ENCODE measurements at regions not wholly inside any gene's neighbourhood (a gene's known extent, or its start where the extent isn't known, plus 50 kb on each side); places are given as distances from the start of the nearest gene placed in this dataset.

DNA sequence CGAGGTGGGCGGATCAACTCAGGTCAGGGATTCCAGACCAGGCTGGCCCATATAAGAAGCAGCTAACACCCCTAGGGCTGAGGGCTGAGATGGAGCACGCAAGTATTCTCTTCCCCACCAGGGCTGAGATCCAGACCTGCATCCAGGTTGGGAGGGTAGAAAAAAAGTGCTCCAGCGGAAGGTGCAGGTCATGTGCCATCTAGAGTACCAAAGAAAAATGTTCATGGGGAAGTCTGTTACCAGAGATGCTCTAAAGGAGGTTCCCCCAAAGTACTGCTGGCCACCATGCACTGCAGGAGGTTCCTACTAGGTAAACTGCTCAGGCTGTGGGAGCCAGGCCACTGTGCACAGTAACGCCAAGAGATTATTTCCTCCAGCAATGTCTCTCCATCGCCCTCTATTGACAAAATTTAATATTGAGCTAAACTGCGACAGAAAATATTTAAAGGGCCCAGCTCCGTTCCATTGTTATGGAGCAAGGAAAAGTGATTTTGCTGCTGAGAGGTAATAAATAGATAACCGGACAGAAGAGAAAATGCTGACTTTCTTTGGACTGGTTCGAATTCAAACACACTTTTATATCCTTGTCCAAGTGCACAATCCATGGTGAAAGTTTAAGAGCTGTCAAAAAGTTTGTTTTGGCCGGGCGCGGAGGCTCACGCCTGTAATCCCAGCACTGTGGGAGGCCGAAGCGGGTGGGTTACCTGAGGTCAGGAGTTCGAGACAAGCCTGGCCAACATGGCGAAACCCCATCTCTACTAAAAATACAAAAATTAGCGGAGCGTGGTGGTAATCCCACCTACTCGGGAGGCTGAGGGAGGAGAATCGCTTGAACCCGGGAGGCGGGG, 159.9 kb downstream of the OR2B2 start:
- ChIA-PET CTCF (ENCODE audit: low intra/inter-chr PET ratio, low total read pairs) (interaction anchor here (1.1 to 1.7 kb wide), 6 partner anchors 143 to 590 kb away, joined by 3 to 6 read pairs (median 4); no protein-coding TSS in a partner anchor), POLR2A (interaction anchor here (0.6 to 1.2 kb wide), 7 partner anchors 9 to 1760 kb away, joined by 3 to 12 read pairs (median 4); partner anchors contain the start of gene ZNF184)
- peak overlapping the region; percentile 78 to 88 (median 83) for H3K4me3 ChIP-seq (replicated peaks in 1 of 3; ENCODE audit: insufficient read depth in 1 of 3, low read depth in 2 of 3, low read length in 3 of 3)
- peak overlapping the region; percentile 68 for H3K9ac ChIP-seq (ENCODE audit: insufficient read depth, low read depth, low read length)
- 1% methylated on average over 24 of the region's 24 CpGs for WGBS (ENCODE audit: low lambda C conversion rate)
- in situ Hi-C loops (cut with HindIII; ENCODE audit: extremely low pct_ligation_motif_present, low pct_unique_long_range_greater_than_20kb), result loop anchor here (5.0 kb wide), 1 partner anchor 235 kb away; no protein-coding TSS in a partner anchor
- no peaks in the 10 kb centered on the region for H3K79me2 ChIP-seq (ENCODE audit: insufficient read depth, low read length)
- no peaks in the 10 kb centered on the region for H4K20me1 ChIP-seq (ENCODE audit: insufficient read depth, low read length)
- no peaks in the 10 kb centered on the region for H3K9me3 ChIP-seq (ENCODE audit: low read length)
- H3K36me3 ChIP-seq (replicated peaks in 1 of 2; ENCODE audit: control insufficient read depth in 1 of 2, insufficient read depth in 2 of 2, low read length in 2 of 2), result no peaks in the 10 kb centered on the region
- FAIRE-seq (peak; percentile 86), DNase-seq (ENCODE audit: low spot score) (peak; percentile 89), ATAC-seq (peak; percentile 88)
- H2AFZ ChIP-seq (ENCODE audit: low read length), result peak overlapping the region; percentile 95
- TSS peak; percentile 86 for BruUV-seq (replicated peaks)
- H3K27me3 ChIP-seq (ENCODE audit: control insufficient read depth in 1 of 2, insufficient read depth in 2 of 2, low read length in 2 of 2), result peaks cover 0 to 3% of the 10 kb centered on the region in 2 experiments; a peak in 1 of 5 replicates
- intact Hi-C loops (cut with micrococcal nuclease; ENCODE audit: unreplicated experiment), result loop anchor here (1.0 to 5.0 kb wide), 6 partner anchors 143 to 564 kb away; partner anchors contain the start of gene POM121L2
- peak overlapping the region; percentile 60 for H3K27ac ChIP-seq (ENCODE audit: extremely low read length, insufficient read depth, low read length)
- H3K4me2 ChIP-seq (ENCODE audit: low read depth, low read length), result peak overlapping the region; percentile 93
- H3K4me1 ChIP-seq (ENCODE audit: insufficient read depth, low read length), result peaks cover 21% of the 10 kb centered on the region
- peak; percentile 61 for TF ChIP-seq FOXK1 (CRISPR knock-in tag; IDR thresholded peaks at IDR 0.05; ENCODE audit: borderline replicate concordance, low read depth)
- TF ChIP-seq ZNF549 (CRISPR knock-in tag; IDR thresholded peaks at IDR 0.05), result 0 out of 2 replicates have a peak, but pooled peaks have one; percentile 61
- TF ChIP-seq ZNF792 (CRISPR knock-in tag; IDR thresholded peaks at IDR 0.05), result peak; percentile 32; the same call in 1 of the 2 replicates
- TF ChIP-seq, protein P1, sequence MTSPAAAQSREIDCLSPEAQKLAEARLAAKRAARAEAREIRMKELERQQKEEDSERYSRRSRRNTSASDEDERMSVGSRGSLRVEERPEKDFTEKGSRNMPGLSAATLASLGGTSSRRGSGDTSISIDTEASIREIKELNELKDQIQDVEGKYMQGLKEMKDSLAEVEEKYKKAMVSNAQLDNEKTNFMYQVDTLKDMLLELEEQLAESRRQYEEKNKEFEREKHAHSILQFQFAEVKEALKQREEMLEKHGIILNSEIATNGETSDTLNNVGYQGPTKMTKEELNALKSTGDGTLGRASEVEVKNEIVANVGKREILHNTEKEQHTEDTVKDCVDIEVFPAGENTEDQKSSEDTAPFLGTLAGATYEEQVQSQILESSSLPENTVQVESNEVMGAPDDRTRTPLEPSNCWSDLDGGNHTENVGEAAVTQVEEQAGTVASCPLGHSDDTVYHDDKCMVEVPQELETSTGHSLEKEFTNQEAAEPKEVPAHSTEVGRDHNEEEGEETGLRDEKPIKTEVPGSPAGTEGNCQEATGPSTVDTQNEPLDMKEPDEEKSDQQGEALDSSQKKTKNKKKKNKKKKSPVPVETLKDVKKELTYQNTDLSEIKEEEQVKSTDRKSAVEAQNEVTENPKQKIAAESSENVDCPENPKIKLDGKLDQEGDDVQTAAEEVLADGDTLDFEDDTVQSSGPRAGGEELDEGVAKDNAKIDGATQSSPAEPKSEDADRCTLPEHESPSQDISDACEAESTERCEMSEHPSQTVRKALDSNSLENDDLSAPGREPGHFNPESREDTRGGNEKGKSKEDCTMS (CRISPR knock-in tag; conservative IDR thresholded peaks at IDR 0.05), result 0 out of 2 replicates have a peak, but pooled peaks have one; percentile 17
- 0 out of 2 replicates have a peak, but pooled peaks have one; percentile 9 for TF ChIP-seq ZNF772 (CRISPR knock-in tag; IDR thresholded peaks at IDR 0.05)
- TF ChIP-seq ZNF263 (CRISPR knock-in tag; IDR thresholded peaks at IDR 0.05), result peak; percentile 65
- TF ChIP-seq CBX1 (IDR thresholded peaks at IDR 0.05; ENCODE audit: low read depth), result no peak
- peak; percentile 22 for TF ChIP-seq DMAP1 (CRISPR knock-in tag; IDR thresholded peaks at IDR 0.05)
- TF ChIP-seq, protein P2, sequence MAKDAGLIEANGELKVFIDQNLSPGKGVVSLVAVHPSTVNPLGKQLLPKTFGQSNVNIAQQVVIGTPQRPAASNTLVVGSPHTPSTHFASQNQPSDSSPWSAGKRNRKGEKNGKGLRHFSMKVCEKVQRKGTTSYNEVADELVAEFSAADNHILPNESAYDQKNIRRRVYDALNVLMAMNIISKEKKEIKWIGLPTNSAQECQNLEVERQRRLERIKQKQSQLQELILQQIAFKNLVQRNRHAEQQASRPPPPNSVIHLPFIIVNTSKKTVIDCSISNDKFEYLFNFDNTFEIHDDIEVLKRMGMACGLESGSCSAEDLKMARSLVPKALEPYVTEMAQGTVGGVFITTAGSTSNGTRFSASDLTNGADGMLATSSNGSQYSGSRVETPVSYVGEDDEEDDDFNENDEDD (CRISPR knock-in tag; IDR thresholded peaks at IDR 0.05; ENCODE audit: borderline replicate concordance), result peak; percentile 13; the same call in 1 of the 2 replicates
- 0 out of 2 replicates have a peak, but pooled peaks have one; percentile 29 for TF ChIP-seq KLF12 (CRISPR knock-in tag; IDR thresholded peaks at IDR 0.05; ENCODE audit: borderline replicate concordance)
- TF ChIP-seq ZNF441 (CRISPR knock-in tag; IDR thresholded peaks at IDR 0.05; ENCODE audit: borderline replicate concordance), result 0 out of 2 replicates have a peak, but pooled peaks have one; percentile 40
- TF ChIP-seq HOXD1 (CRISPR knock-in tag; IDR thresholded peaks at IDR 0.05), result 0 out of 2 replicates have a peak, but pooled peaks have one; percentile 17
- no peak for TF ChIP-seq ZFP36 (IDR thresholded peaks at IDR 0.05; ENCODE audit: borderline replicate concordance, low read depth, low read length, partially characterized antibody)
- TF ChIP-seq LCORL (IDR thresholded peaks at IDR 0.05), result no peak
- TF ChIP-seq LCORL (CRISPR knock-in tag; IDR thresholded peaks at IDR 0.05), result peak; percentile 64
- TF ChIP-seq ZNF530 (CRISPR knock-in tag; IDR thresholded peaks at IDR 0.05; ENCODE audit: low read depth), result no peak
- TF ChIP-seq ELF3 (CRISPR knock-in tag; IDR thresholded peaks at IDR 0.05), result peak; percentile 37
- TF ChIP-seq, protein P3, sequence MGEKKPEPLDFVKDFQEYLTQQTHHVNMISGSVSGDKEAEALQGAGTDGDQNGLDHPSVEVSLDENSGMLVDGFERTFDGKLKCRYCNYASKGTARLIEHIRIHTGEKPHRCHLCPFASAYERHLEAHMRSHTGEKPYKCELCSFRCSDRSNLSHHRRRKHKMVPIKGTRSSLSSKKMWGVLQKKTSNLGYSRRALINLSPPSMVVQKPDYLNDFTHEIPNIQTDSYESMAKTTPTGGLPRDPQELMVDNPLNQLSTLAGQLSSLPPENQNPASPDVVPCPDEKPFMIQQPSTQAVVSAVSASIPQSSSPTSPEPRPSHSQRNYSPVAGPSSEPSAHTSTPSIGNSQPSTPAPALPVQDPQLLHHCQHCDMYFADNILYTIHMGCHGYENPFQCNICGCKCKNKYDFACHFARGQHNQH (CRISPR knock-in tag; IDR thresholded peaks at IDR 0.05), result 0 out of 2 replicates have a peak, but pooled peaks have one; percentile 40
- TF ChIP-seq FOXA1 (IDR thresholded peaks at IDR 0.05), result no peak
- peak; percentile 41; the same call in 1 of the 2 replicates for TF ChIP-seq FOXA1 (CRISPR knock-in tag; IDR thresholded peaks at IDR 0.05)
- 0 out of 2 replicates have a peak, but pooled peaks have one; percentile 21 for TF ChIP-seq FOXJ3 (CRISPR knock-in tag; IDR thresholded peaks at IDR 0.05; ENCODE audit: borderline replicate concordance)

Data from HepG2 (cell line).